Mesothelial cell of epicardium (in vitro differentiated cells): ENCODE measurements at regions not wholly inside any gene's neighbourhood (a gene's known extent, or its start where the extent isn't known, plus 50 kb on each side); places are given as distances from the start of the nearest gene placed in this dataset.

Experiments used
- DNase-seq, 2 experiments: peaks; one replicate each; pipeline ENCODE4 v3.0.0; 2021; ENCODE audit warnings: low spot score in 2 of 2; ENCODE audit not compliant: unreplicated experiment in 2 of 2
- H3K27ac Mint-ChIP-seq: 2 replicates; pipeline ENCODE4 v1.8.0; 2021; ENCODE audit warnings: mixed read lengths
- H3K27me3 Mint-ChIP-seq: 2 replicates; pipeline ENCODE4 v1.8.0; 2021; ENCODE audit warnings: low read depth, mixed read lengths
- H3K36me3 Mint-ChIP-seq: 2 replicates; pipeline ENCODE4 v1.8.0; 2021; ENCODE audit warnings: mixed read lengths
- H3K4me1 Mint-ChIP-seq: 2 replicates; pipeline ENCODE4 v1.8.0; 2021; ENCODE audit warnings: mixed read lengths
- H3K4me3 Mint-ChIP-seq: 2 replicates; pipeline ENCODE4 v1.8.0; 2021; ENCODE audit warnings: mild to moderate bottlenecking, moderate library complexity, mixed read lengths
- H3K9me3 Mint-ChIP-seq: 2 replicates; pipeline ENCODE4 v1.8.0; 2021; ENCODE audit warnings: mixed read lengths
- CTCF ChIP-seq: fragments of 200-600 bp; sonication (generic); IDR thresholded peaks from one replicate; pipeline ENCODE4 v1.5.0; 2021; ENCODE audit warnings: antibody characterized with exemption; ENCODE audit not compliant: unreplicated experiment

GRCh38 chr4:138869631-138870030 lies 145.9 kb upstream of the NOCT start:
- Mint-ChIP-seq H3K27ac (no peak overlapping the region), H3K4me1 (peaks cover 17% of the 10 kb centered on the region), H3K9me3 (no peaks in the 10 kb centered on the region), H3K36me3 (no peaks in the 10 kb centered on the region), H3K4me3 (no peak overlapping the region), H3K27me3 (no peaks in the 10 kb centered on the region)
- no peak for TF ChIP-seq CTCF
- no peak for DNase-seq

- no peak overlapping the region for H3K4me3 Mint-ChIP-seq
These were observed 146.4 kb upstream of the NOCT start for GRCh38 chr4:138869165-138869564.

GRCh38 chr4:138868562-138868961 lies 147.0 kb upstream of the NOCT start:
- no peak overlapping the region for H3K27ac Mint-ChIP-seq
- TF ChIP-seq CTCF = no peak
- no peaks in the 10 kb centered on the region for H3K36me3 Mint-ChIP-seq
- H3K27me3 Mint-ChIP-seq = no peaks in the 10 kb centered on the region
- H3K9me3 Mint-ChIP-seq = no peaks in the 10 kb centered on the region
- no peak for DNase-seq
- peaks cover 19% of the 10 kb centered on the region for H3K4me1 Mint-ChIP-seq
- H3K4me3 Mint-ChIP-seq = no peak overlapping the region

More at GRCh38 chr4:138869165-138869564, 146.4 kb upstream of the NOCT start:
- H3K27me3 Mint-ChIP-seq = no peaks in the 10 kb centered on the region
- H3K27ac Mint-ChIP-seq = no peak overlapping the region
- no peaks in the 10 kb centered on the region for H3K36me3 Mint-ChIP-seq
- H3K9me3 Mint-ChIP-seq = no peaks in the 10 kb centered on the region
- H3K4me1 Mint-ChIP-seq = peaks cover 19% of the 10 kb centered on the region
- DNase-seq = no peak
- no peak for TF ChIP-seq CTCF

GRCh38 chr4:138867404-138867803 lies 148.2 kb upstream of the NOCT start:
- Mint-ChIP-seq H3K36me3 (no peaks in the 10 kb centered on the region), H3K4me3 (no peak overlapping the region), H3K4me1 (peaks cover 30% of the 10 kb centered on the region), H3K27me3 (no peaks in the 10 kb centered on the region), H3K27ac (no peak overlapping the region), H3K9me3 (no peaks in the 10 kb centered on the region)
- TF ChIP-seq CTCF = no peak
- DNase-seq = no peak

GRCh38 chr4:138866314-138866713 lies 149.3 kb upstream of the NOCT start:
- Mint-ChIP-seq H3K4me3 (no peak overlapping the region), H3K36me3 (no peaks in the 10 kb centered on the region), H3K27ac (no peak overlapping the region), H3K27me3 (no peaks in the 10 kb centered on the region), H3K4me1 (peaks cover 38% of the 10 kb centered on the region), H3K9me3 (no peaks in the 10 kb centered on the region)
- no peak for DNase-seq
- TF ChIP-seq CTCF = no peak

GRCh38 chr4:138865765-138866164 lies 149.8 kb upstream of the NOCT start:
- no peak overlapping the region for H3K4me3 Mint-ChIP-seq
- no peaks in the 10 kb centered on the region for H3K27me3 Mint-ChIP-seq
- no peak for DNase-seq
- no peak overlapping the region for H3K27ac Mint-ChIP-seq
- TF ChIP-seq CTCF = no peak
- no peaks in the 10 kb centered on the region for H3K36me3 Mint-ChIP-seq
- no peaks in the 10 kb centered on the region for H3K9me3 Mint-ChIP-seq
- peaks cover 34% of the 10 kb centered on the region for H3K4me1 Mint-ChIP-seq
